HG03025 (cell line): ENCODE measurements at regions not wholly inside any gene's neighbourhood (a gene's known extent, or its start where the extent isn't known, plus 50 kb on each side); places are given as distances from the start of the nearest gene placed in this dataset.
"Not testable (repeated sequence)": the region's sequence is repeated elsewhere in the genome, so short reads cannot be mapped to it uniquely, and the experiment has no call there.

ENCODE experiments used
- ATAC-seq: cut with Tn5 transposase; IDR thresholded peaks from one replicate; pipeline ENCODE4 v1.9.1; 2021; ENCODE audit warnings: mild to moderate bottlenecking, moderate library complexity; ENCODE audit not compliant: unreplicated experiment, low FRiP score

- not testable (repeated sequence) for ATAC-seq
Measured at GRCh38 chr7:65073160-65073559, 66.7 kb upstream of the ERV3-1 start.

- not testable (repeated sequence) for ATAC-seq
Measured at GRCh38 chr7:65071854-65072431, 65.5 kb upstream of the ERV3-1 start.

- not testable (repeated sequence) for ATAC-seq
Measured at GRCh38 chr7:65069476-65069875, 63.0 kb upstream of the ERV3-1 start.

GRCh38 chr7:65062566-65062965 is 56.1 kb upstream of the ERV3-1 start:
- not testable (repeated sequence) for ATAC-seq

GRCh38 chr7:65059247-65059646 is 52.8 kb upstream of the ERV3-1 start:
- ATAC-seq, result not testable (repeated sequence)
